A673 (cell line): ENCODE measurements at regions not wholly inside any gene's neighbourhood (a gene's known extent, or its start where the extent isn't known, plus 50 kb on each side); places are given as distances from the start of the nearest gene placed in this dataset.

Experiments used
- BruUV-seq: library from RNA; stranded (reverse); fragments of 400-500 nt; replicated peaks from 2 replicates; lab custom pipeline; 2021; lab: Mats Ljungman, UMichigan
- CTCF ChIA-PET: fragments of 300-600 bp; sonication (Branson Sonifier 250); formaldehyde crosslinking; loops from one replicate; lab custom pipeline; 2022; ENCODE audit warnings: antibody characterized with exemption; lab: Charles Lee
- POLR2A ChIA-PET: fragments of 300-600 bp; sonication (Branson Sonifier 250); formaldehyde crosslinking; loops from one replicate; lab custom pipeline; 2022; ENCODE audit warnings: antibody characterized with exemption; ENCODE audit not compliant: low non-redundant PET; lab: Charles Lee
- DNase-seq: peaks from one replicate; pipeline ENCODE4 v3.0.0-alpha.2; 2015; ENCODE audit warnings: low spot score
- H3K27ac ChIP-seq: fragments of 200-600 bp; sonication (generic); 2 replicates; pipeline ENCODE4 v1.5.1; 2016; ENCODE audit warnings: mixed run types, low read depth, mild to moderate bottlenecking, mixed read lengths, antibody characterized with exemption, low read length; ENCODE audit not compliant: poor library complexity, severe bottlenecking
- H3K27me3 ChIP-seq: fragments of 200-600 bp; sonication (generic); replicated peaks from 2 replicates; pipeline ENCODE4 v1.6.1; 2017; ENCODE audit warnings: mixed run types, low read depth, mild to moderate bottlenecking, mixed read lengths, antibody characterized with exemption, low read length; ENCODE audit not compliant: insufficient read depth, poor library complexity
- H3K36me3 ChIP-seq: fragments of 200-600 bp; sonication (generic); 2 replicates; pipeline ENCODE4 v1.6.1; 2016; ENCODE audit warnings: mixed run types, mild to moderate bottlenecking, mixed read lengths, antibody characterized with exemption, low read length; ENCODE audit not compliant: insufficient read depth, poor library complexity, severe bottlenecking
- H3K4me1 ChIP-seq: fragments of 200-600 bp; sonication (generic); 2 replicates; pipeline ENCODE4 v1.6.1; 2017; ENCODE audit warnings: mixed run types, mild to moderate bottlenecking, mixed read lengths, antibody characterized with exemption, low read length; ENCODE audit not compliant: insufficient read depth, poor library complexity, severe bottlenecking
- H3K4me3 ChIP-seq: fragments of 200-600 bp; sonication (generic); 2 replicates; pipeline ENCODE4 v1.5.1; 2016; ENCODE audit warnings: low read depth, mixed run types, mild to moderate bottlenecking, mixed read lengths, low read length; ENCODE audit not compliant: poor library complexity, severe bottlenecking
- H3K9me3 ChIP-seq: fragments of 200-600 bp; sonication (generic); 2 replicates; pipeline ENCODE4 v1.6.1; 2016; ENCODE audit warnings: mixed run types, low read depth, mild to moderate bottlenecking, mixed read lengths, antibody characterized with exemption, low read length; ENCODE audit not compliant: poor library complexity, severe bottlenecking
- CTCF ChIP-seq: fragments of 300-800, 200-600 bp; sonication (generic); conservative IDR thresholded peaks from 2 replicates; pipeline ENCODE4 v1.5.1; 2017; ENCODE audit warnings: low read depth, mild to moderate bottlenecking, antibody characterized with exemption, low read length, moderate library complexity, mixed read lengths
- EZH2 ChIP-seq: fragments of 200-600 bp; sonication (generic); IDR thresholded peaks from 2 replicates; pipeline ENCODE4 v1.6.1; 2017; ENCODE audit warnings: borderline replicate concordance, low read depth, mild to moderate bottlenecking, mixed read lengths, antibody characterized with exemption, low read length; ENCODE audit not compliant: poor library complexity, severe bottlenecking
- intact Hi-C: fragments of 100-400 bp; cut with micrococcal nuclease; formaldehyde crosslinking; loops from one replicate; pipeline ENCODE4 v1.10.0; 2022; ENCODE audit not compliant: unreplicated experiment

GRCh38 chr3:139757448-139758030, 79.8 kb upstream of the NMNAT3 start:
- DNase-seq, result no peak
- no peak overlapping the region for H3K27ac ChIP-seq
- BruUV-seq, result no TSS peak
- no peaks in the 10 kb centered on the region for H3K4me1 ChIP-seq
- ChIA-PET POLR2A (no interaction called here), CTCF (no interaction called here)
- no peaks in the 10 kb centered on the region for H3K36me3 ChIP-seq
- TF ChIP-seq CTCF, result no peak
- no peak for TF ChIP-seq EZH2
- intact Hi-C loops, result no loop called here
- no peak overlapping the region for H3K4me3 ChIP-seq
- no peaks in the 10 kb centered on the region for H3K27me3 ChIP-seq
- H3K9me3 ChIP-seq, result no peaks in the 10 kb centered on the region

- ChIA-PET CTCF (no interaction called here), POLR2A (no interaction called here)
- H3K4me3 ChIP-seq, result no peak overlapping the region
- H3K9me3 ChIP-seq, result no peaks in the 10 kb centered on the region
- BruUV-seq, result no TSS peak
- DNase-seq, result no peak
- H3K4me1 ChIP-seq, result no peaks in the 10 kb centered on the region
- intact Hi-C loops, result no loop called here
- TF ChIP-seq EZH2 (no peak), CTCF (no peak)
- no peaks in the 10 kb centered on the region for H3K36me3 ChIP-seq
- H3K27me3 ChIP-seq, result no peaks in the 10 kb centered on the region
- no peak overlapping the region for H3K27ac ChIP-seq
Measured at GRCh38 chr3:139756529-139757103, 78.8 kb upstream of the NMNAT3 start.

- POLR2A ChIA-PET, result no interaction called here
- Histone ChIP-seq H3K9me3 (no peaks in the 10 kb centered on the region), H3K27ac (no peak overlapping the region), H3K36me3 (no peaks in the 10 kb centered on the region), H3K4me1 (no peaks in the 10 kb centered on the region), H3K4me3 (no peak overlapping the region), H3K27me3 (no peaks in the 10 kb centered on the region)
- no TSS peak for BruUV-seq
- TF ChIP-seq CTCF, result no peak
- no peak for TF ChIP-seq EZH2
- intact Hi-C loops, result no loop called here
- DNase-seq, result no peak
- CTCF ChIA-PET, result no interaction called here
Measured at GRCh38 chr3:139755551-139755950, 77.8 kb upstream of the NMNAT3 start.
